AG09309 (cell line): ENCODE measurements at regions not wholly inside any gene's neighbourhood (a gene's known extent, or its start where the extent isn't known, plus 50 kb on each side); places are given as distances from the start of the nearest gene placed in this dataset.

Experiments used
- DNase-seq: peaks from one replicate; pipeline ENCODE4 v3.0.0-alpha.2; 2010; ENCODE audit warnings: low read depth
- H3K4me3 ChIP-seq: 2 replicates; pipeline ENCODE4 v1.5.1; 2011; ENCODE audit warnings: mild to moderate bottlenecking, low read depth, low read length, moderate library complexity; ENCODE audit not compliant: control insufficient read depth
- CTCF ChIP-seq: IDR thresholded peaks from 2 replicates; pipeline ENCODE4 v1.5.1; 2011; ENCODE audit warnings: mild to moderate bottlenecking, low read depth, low read length, inconsistent platforms; ENCODE audit not compliant: insufficient read depth, control insufficient read depth; ENCODE audit errors: missing control alignments

GRCh38 chr6:102333736-102334135 lies 940.2 kb downstream of the GRIK2 start:
- no peak for DNase-seq
- TF ChIP-seq CTCF, result no peak
- no peak overlapping the region for H3K4me3 ChIP-seq

- H3K4me3 ChIP-seq, result no peak overlapping the region
- no peak for TF ChIP-seq CTCF
- no peak for DNase-seq
These were observed 934.3 kb downstream of the GRIK2 start for GRCh38 chr6:102327697-102328225.

- no peak for TF ChIP-seq CTCF
- DNase-seq, result no peak
- no peak overlapping the region for H3K4me3 ChIP-seq
These were observed 920.2 kb downstream of the GRIK2 start for GRCh38 chr6:102313699-102314098.

GRCh38 chr6:102309700-102310099 lies 916.2 kb downstream of the GRIK2 start:
- no peak overlapping the region for H3K4me3 ChIP-seq
- no peak for TF ChIP-seq CTCF
- DNase-seq, result no peak

- no peak for TF ChIP-seq CTCF
- no peak overlapping the region for H3K4me3 ChIP-seq
- no peak for DNase-seq
These were observed 906.8 kb downstream of the GRIK2 start for GRCh38 chr6:102300350-102300749.

GRCh38 chr6:102298051-102298450 lies 904.5 kb downstream of the GRIK2 start:
- no peak for TF ChIP-seq CTCF
- no peak overlapping the region for H3K4me3 ChIP-seq
- no peak for DNase-seq
